WTC11 (cell line): ENCODE measurements at regions not wholly inside any gene's neighbourhood (a gene's known extent, or its start where the extent isn't known, plus 50 kb on each side); places are given as distances from the start of the nearest gene placed in this dataset.

Experiments
- ESRRA ChIP-seq: sonication (generic); formaldehyde crosslinking; IDR thresholded peaks from 2 replicates; pipeline ENCODE4 v1.8.1; 2022; ENCODE audit warnings: mild to moderate bottlenecking, missing genetic modification reagents, borderline replicate concordance
- RORB ChIP-seq: fragments of 250-450 bp; sonication (Bioruptor Pico); IDR thresholded peaks from 2 replicates; pipeline ENCODE4 v1.9.0; 2021; ENCODE audit warnings: mild to moderate bottlenecking
- TF ChIP-seq, protein P1 (sequence below): fragments of 200-600 bp; IDR thresholded peaks from 2 replicates; pipeline ENCODE4 v1.8.0; 2022; ENCODE audit warnings: antibody characterized with exemption
- TF ChIP-seq, protein P2 (sequence below): sonication (generic); formaldehyde crosslinking; IDR thresholded peaks from 2 replicates; pipeline ENCODE4 v1.8.1; 2023; ENCODE audit warnings: mild to moderate bottlenecking, missing genetic modification reagents, moderate library complexity
- TF ChIP-seq, protein P3 (sequence below): sonication (generic); formaldehyde crosslinking; IDR thresholded peaks from 2 replicates; pipeline ENCODE4 v1.8.0; 2022; ENCODE audit warnings: mild to moderate bottlenecking, missing genetic modification reagents
- TF ChIP-seq, protein P4 (sequence below): sonication (generic); formaldehyde crosslinking; IDR thresholded peaks from 2 replicates; pipeline ENCODE4 v1.8.1; 2023; ENCODE audit warnings: mild to moderate bottlenecking, missing genetic modification reagents

DNA sequence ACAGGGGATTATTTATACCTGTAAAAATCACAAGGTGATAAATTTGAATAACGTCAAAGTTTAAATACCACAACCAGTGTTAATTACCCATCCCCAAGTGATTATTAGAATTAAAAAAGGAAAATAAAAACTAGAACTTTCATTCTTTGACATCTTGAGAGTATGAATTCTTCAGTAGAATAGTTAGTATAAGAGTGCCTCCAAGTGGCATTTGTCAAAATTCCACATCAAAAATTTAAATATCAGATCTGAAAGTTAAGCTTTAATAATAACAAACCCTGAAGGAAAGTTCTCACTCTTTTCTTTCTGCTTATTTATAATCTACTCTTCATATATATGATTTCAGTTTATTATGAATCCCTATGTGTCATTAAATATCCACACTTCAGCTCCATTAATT lies 273.7 kb upstream of the KYNU start:
- TF ChIP-seq, protein P1, sequence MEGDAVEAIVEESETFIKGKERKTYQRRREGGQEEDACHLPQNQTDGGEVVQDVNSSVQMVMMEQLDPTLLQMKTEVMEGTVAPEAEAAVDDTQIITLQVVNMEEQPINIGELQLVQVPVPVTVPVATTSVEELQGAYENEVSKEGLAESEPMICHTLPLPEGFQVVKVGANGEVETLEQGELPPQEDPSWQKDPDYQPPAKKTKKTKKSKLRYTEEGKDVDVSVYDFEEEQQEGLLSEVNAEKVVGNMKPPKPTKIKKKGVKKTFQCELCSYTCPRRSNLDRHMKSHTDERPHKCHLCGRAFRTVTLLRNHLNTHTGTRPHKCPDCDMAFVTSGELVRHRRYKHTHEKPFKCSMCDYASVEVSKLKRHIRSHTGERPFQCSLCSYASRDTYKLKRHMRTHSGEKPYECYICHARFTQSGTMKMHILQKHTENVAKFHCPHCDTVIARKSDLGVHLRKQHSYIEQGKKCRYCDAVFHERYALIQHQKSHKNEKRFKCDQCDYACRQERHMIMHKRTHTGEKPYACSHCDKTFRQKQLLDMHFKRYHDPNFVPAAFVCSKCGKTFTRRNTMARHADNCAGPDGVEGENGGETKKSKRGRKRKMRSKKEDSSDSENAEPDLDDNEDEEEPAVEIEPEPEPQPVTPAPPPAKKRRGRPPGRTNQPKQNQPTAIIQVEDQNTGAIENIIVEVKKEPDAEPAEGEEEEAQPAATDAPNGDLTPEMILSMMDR = no peak
- TF ChIP-seq, protein P2, sequence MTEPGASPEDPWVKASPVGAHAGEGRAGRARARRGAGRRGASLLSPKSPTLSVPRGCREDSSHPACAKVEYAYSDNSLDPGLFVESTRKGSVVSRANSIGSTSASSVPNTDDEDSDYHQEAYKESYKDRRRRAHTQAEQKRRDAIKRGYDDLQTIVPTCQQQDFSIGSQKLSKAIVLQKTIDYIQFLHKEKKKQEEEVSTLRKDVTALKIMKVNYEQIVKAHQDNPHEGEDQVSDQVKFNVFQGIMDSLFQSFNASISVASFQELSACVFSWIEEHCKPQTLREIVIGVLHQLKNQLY = no peak
- TF ChIP-seq, protein P3, sequence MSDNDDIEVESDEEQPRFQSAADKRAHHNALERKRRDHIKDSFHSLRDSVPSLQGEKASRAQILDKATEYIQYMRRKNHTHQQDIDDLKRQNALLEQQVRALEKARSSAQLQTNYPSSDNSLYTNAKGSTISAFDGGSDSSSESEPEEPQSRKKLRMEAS (CRISPR knock-in tag) = no peak
- TF ChIP-seq RORB (CRISPR knock-in tag) (no peak), ESRRA (CRISPR knock-in tag) (no peak)
- TF ChIP-seq, protein P4, sequence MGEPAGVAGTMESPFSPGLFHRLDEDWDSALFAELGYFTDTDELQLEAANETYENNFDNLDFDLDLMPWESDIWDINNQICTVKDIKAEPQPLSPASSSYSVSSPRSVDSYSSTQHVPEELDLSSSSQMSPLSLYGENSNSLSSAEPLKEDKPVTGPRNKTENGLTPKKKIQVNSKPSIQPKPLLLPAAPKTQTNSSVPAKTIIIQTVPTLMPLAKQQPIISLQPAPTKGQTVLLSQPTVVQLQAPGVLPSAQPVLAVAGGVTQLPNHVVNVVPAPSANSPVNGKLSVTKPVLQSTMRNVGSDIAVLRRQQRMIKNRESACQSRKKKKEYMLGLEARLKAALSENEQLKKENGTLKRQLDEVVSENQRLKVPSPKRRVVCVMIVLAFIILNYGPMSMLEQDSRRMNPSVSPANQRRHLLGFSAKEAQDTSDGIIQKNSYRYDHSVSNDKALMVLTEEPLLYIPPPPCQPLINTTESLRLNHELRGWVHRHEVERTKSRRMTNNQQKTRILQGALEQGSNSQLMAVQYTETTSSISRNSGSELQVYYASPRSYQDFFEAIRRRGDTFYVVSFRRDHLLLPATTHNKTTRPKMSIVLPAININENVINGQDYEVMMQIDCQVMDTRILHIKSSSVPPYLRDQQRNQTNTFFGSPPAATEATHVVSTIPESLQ (CRISPR knock-in tag) = no peak
